ENCODE measurements at regions not wholly inside any gene's neighbourhood (a gene's known extent, or its start where the extent isn't known, plus 50 kb on each side); places are given as distances from the start of the nearest gene placed in this dataset.
"Not testable (repeated sequence)": the region's sequence is repeated elsewhere in the genome, so short reads cannot be mapped to it uniquely, and the experiment has no call there.

DNA sequence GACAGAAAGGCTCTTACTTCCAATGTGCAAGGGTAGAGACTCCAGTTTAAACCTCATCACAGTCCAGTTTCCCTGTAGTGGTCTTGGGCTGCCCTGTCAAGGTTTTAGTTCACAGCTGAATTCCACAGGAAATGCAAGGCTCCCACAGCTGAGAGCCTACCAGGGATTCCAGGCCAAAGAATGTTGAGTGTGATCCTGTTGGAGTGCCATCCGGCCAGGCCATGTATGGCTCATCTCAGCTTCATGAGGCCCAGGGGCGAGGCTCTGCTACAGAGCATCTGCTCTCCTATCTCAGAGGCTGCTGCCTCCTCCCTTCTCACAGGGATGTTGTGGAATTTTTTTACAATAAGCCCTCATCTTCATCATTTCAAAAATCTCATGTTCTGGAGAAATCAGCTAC, 239.8 kb upstream of the CCL2 start:
- H3K4me3 ChIP-seq (ENCODE audit: low read length) = no peak overlapping the region
- TF ChIP-seq, protein P1, sequence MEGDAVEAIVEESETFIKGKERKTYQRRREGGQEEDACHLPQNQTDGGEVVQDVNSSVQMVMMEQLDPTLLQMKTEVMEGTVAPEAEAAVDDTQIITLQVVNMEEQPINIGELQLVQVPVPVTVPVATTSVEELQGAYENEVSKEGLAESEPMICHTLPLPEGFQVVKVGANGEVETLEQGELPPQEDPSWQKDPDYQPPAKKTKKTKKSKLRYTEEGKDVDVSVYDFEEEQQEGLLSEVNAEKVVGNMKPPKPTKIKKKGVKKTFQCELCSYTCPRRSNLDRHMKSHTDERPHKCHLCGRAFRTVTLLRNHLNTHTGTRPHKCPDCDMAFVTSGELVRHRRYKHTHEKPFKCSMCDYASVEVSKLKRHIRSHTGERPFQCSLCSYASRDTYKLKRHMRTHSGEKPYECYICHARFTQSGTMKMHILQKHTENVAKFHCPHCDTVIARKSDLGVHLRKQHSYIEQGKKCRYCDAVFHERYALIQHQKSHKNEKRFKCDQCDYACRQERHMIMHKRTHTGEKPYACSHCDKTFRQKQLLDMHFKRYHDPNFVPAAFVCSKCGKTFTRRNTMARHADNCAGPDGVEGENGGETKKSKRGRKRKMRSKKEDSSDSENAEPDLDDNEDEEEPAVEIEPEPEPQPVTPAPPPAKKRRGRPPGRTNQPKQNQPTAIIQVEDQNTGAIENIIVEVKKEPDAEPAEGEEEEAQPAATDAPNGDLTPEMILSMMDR (IDR thresholded peaks at IDR 0.05; ENCODE audit: low read depth, low read length) = no peak
- no peak for TF ChIP-seq EZH2phosphoT487 (IDR thresholded peaks at IDR 0.05; ENCODE audit: low read depth)
- H2AFZ ChIP-seq (ENCODE audit: low read depth, low read length) = no peak overlapping the region
- no peaks in the 10 kb centered on the region for H3K36me3 ChIP-seq (replicated peaks; ENCODE audit: low read depth, low read length)
- no peak overlapping the region for H3K9ac ChIP-seq (ENCODE audit: low read length)
- H3K27ac ChIP-seq (ENCODE audit: low read length) = no peak overlapping the region
- H4K20me1 ChIP-seq (ENCODE audit: insufficient read depth, low read length) = no peaks in the 10 kb centered on the region
- peaks cover 11% of the 10 kb centered on the region for H3K4me1 ChIP-seq (ENCODE audit: low read length)
- no peaks in the 10 kb centered on the region for H3K27me3 ChIP-seq (ENCODE audit: low read depth, low read length)
- H3K79me2 ChIP-seq (ENCODE audit: low read length) = no peaks in the 10 kb centered on the region
- no peak overlapping the region for H3K4me2 ChIP-seq (ENCODE audit: low read length)
- 0 out of 2 replicates have a peak, but pooled peaks cover 3% of the 10 kb centered on the region for H3K9me3 ChIP-seq (ENCODE audit: insufficient read depth, low read length)

DNA sequence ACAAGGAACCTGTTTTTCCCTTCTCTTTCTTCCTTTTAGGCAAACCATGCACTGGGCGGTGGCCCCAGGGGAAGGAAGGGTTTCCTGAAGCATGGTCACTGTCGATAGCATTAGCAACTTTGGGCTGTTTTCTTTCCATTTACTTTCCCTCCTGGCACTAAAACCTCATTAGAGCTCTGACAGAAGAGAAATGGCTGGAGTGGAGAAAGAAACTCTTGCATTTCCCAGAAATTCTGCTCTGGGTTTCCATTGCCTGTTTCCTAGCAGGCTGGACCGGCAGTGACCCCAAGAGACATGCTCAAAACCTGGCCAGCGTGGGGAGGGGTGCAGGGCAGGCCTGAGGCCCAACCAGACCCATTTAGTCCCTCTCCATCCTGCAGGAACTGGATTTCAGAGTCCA, 230.7 kb upstream of the CCL2 start:
- Histone ChIP-seq H3K27me3 (ENCODE audit: low read depth, low read length) (peaks cover 5% of the 10 kb centered on the region; the same call in 1 of the 2 replicates), H3K4me1 (ENCODE audit: low read length) (peaks cover 44% of the 10 kb centered on the region)

DNA sequence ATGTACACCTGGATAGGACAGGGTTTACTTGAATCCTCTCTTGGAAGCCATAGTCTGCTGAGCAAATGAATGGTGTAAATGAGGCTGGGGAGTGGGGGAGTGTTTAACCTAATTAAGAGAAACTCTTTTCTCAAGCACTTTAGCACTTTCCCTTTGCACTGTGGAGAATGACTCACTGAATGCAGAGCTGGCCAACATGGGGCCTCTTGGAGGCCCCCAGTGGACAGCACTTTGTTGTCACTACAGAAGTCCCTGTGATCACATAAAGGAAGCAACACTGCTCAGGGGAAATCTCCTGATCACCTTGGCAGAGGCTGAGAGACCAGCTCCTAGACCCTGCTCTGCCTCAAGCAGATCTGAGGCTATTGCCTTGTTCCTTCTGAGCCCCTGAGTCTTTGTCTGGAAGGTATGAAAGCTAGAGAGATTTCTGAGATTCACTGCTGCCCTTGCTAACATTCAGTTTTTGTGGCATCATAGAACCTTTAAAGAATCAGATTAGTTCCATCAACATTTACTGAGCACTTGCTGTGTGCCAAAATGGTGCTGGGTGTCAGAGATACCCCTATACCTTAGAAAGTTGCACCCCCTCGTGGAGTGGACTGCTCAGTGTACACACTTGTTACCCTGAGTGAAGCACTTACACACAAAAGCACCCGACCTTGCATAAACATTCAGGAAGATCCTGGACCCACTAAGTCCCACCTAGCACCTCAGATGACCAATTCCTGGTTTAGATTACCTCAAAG, 230.1 kb upstream of the CCL2 start:
- H3K4me1 ChIP-seq (ENCODE audit: low read length) = peaks cover 40% of the 10 kb centered on the region
- H3K27me3 ChIP-seq (ENCODE audit: low read depth, low read length) = peaks cover 5% of the 10 kb centered on the region; the same call in 1 of the 2 replicates
- H3K36me3 ChIP-seq (replicated peaks; ENCODE audit: low read depth, low read length) = no peaks in the 10 kb centered on the region
- no peaks in the 10 kb centered on the region for H3K79me2 ChIP-seq (ENCODE audit: low read length)
- peak overlapping the region; percentile 6; the same call in 1 of the 2 replicates for H3K4me2 ChIP-seq (ENCODE audit: low read length)
- H3K9ac ChIP-seq (ENCODE audit: low read length) = no peak overlapping the region; the same call in 1 of the 2 replicates
- peak overlapping the region; percentile 42; the same call in 1 of the 2 replicates for H2AFZ ChIP-seq (ENCODE audit: low read depth, low read length)
- no peak overlapping the region for H3K4me3 ChIP-seq (ENCODE audit: low read length)
- no peaks in the 10 kb centered on the region for H3K9me3 ChIP-seq (ENCODE audit: insufficient read depth, low read length)
- H3K27ac ChIP-seq (ENCODE audit: low read length) = peak overlapping the region; percentile 13; the same call in 1 of the 2 replicates
- no peak for TF ChIP-seq EZH2phosphoT487 (IDR thresholded peaks at IDR 0.05; ENCODE audit: low read depth)
- TF ChIP-seq, protein P1 (IDR thresholded peaks at IDR 0.05; ENCODE audit: low read depth, low read length) = peak; percentile 73
- no peaks in the 10 kb centered on the region for H4K20me1 ChIP-seq (ENCODE audit: insufficient read depth, low read length)

More for the DNA sequence above, 230.7 kb upstream of the CCL2 start:
- H3K27ac ChIP-seq (ENCODE audit: low read length) = no peak overlapping the region
- H2AFZ ChIP-seq (ENCODE audit: low read depth, low read length) = no peak overlapping the region; the same call in 1 of the 2 replicates
- H3K79me2 ChIP-seq (ENCODE audit: low read length) = no peaks in the 10 kb centered on the region
- H3K9ac ChIP-seq (ENCODE audit: low read length) = no peak overlapping the region
- no peaks in the 10 kb centered on the region for H3K36me3 ChIP-seq (replicated peaks; ENCODE audit: low read depth, low read length)
- no peaks in the 10 kb centered on the region for H3K9me3 ChIP-seq (ENCODE audit: insufficient read depth, low read length)
- no peaks in the 10 kb centered on the region for H4K20me1 ChIP-seq (ENCODE audit: insufficient read depth, low read length)
- no peak overlapping the region for H3K4me3 ChIP-seq (ENCODE audit: low read length)
- H3K4me2 ChIP-seq (ENCODE audit: low read length) = no peak overlapping the region
- no peak for TF ChIP-seq EZH2phosphoT487 (IDR thresholded peaks at IDR 0.05; ENCODE audit: low read depth)
- TF ChIP-seq, protein P1 (IDR thresholded peaks at IDR 0.05; ENCODE audit: low read depth, low read length) = no peak

DNA sequence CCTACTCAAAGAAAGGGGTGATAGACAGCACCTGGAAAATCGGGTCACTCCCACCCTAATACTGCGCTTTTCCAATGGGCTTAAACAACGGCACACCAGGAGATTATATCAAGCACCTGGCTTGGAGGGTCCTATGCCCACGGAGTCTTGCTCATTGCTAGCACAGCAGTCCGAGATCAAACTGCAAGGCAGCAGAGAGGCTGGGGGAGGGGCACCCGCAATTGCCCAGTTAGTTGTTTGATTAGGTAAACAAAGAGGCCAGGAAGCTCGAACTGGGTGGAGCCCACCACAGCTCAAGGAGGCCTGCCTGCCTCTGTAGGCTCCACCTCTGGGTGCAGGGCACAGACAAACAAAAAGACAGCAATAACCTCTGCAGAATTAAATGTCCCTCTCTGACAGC, 224.5 kb upstream of the CCL2 start:
- H4K20me1 ChIP-seq (ENCODE audit: insufficient read depth, low read length); H3K27me3 ChIP-seq (ENCODE audit: low read depth, low read length); H2AFZ ChIP-seq (ENCODE audit: low read depth, low read length); H3K4me3 ChIP-seq (ENCODE audit: low read length); H3K9me3 ChIP-seq (ENCODE audit: insufficient read depth, low read length); H3K9ac ChIP-seq (ENCODE audit: low read length); H3K27ac ChIP-seq (ENCODE audit: low read length); H3K36me3 ChIP-seq (replicated peaks; ENCODE audit: low read depth, low read length); H3K79me2 ChIP-seq (ENCODE audit: low read length); H3K4me1 ChIP-seq (ENCODE audit: low read length); H3K4me2 ChIP-seq (ENCODE audit: low read length): not testable (repeated sequence)

DNA sequence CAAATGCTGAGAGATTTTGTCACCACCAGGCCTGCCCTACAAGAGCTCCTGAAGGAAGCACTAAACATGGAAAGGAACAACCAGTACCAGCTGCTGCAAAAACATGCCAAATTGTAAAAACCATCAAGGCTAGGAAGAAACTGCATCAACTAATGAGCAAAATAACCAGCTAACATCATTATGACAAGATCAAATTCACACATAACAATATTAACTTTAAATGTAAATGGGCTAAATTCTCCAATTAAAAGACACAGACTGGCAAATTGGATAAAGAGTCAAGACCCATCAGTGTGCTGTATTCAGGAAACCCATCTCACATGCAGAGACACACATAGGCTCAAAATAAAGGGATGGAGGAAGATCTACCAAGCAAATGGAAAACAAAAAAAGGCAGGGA, 222.8 kb upstream of the CCL2 start:
- not testable (repeated sequence) for H3K4me3 ChIP-seq (ENCODE audit: low read length); H3K4me2 ChIP-seq (ENCODE audit: low read length); H3K79me2 ChIP-seq (ENCODE audit: low read length); H2AFZ ChIP-seq (ENCODE audit: low read depth, low read length); H3K9me3 ChIP-seq (ENCODE audit: insufficient read depth, low read length); H3K27ac ChIP-seq (ENCODE audit: low read length); H3K27me3 ChIP-seq (ENCODE audit: low read depth, low read length); H3K36me3 ChIP-seq (replicated peaks; ENCODE audit: low read depth, low read length); H3K9ac ChIP-seq (ENCODE audit: low read length); H4K20me1 ChIP-seq (ENCODE audit: insufficient read depth, low read length); H3K4me1 ChIP-seq (ENCODE audit: low read length)

DNA sequence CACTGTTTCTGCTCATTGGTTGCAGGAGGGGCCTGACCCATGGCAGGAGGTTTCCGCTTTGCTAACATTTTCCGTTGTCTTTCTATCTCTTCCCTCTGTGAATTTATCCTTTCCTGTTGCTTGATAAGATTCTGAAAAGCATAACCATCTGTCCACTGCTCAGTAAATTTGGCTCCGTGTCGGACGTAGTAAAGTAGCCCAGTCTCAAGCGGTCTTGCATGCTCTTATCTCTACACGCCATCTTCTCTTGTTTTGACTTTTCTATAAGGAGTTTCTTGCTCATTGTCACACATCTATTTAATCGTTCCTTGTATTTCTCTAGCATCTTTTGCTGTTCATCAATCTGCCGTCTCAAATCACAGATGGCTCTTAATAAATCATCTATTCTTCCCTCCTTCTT, 216.3 kb upstream of the CCL2 start:
- H3K4me2 ChIP-seq (ENCODE audit: low read length); H3K9ac ChIP-seq (ENCODE audit: low read length); H2AFZ ChIP-seq (ENCODE audit: low read depth, low read length); H3K79me2 ChIP-seq (ENCODE audit: low read length); H3K4me3 ChIP-seq (ENCODE audit: low read length); H3K27ac ChIP-seq (ENCODE audit: low read length); H3K36me3 ChIP-seq (replicated peaks; ENCODE audit: low read depth, low read length); H4K20me1 ChIP-seq (ENCODE audit: insufficient read depth, low read length); H3K4me1 ChIP-seq (ENCODE audit: low read length); H3K9me3 ChIP-seq (ENCODE audit: insufficient read depth, low read length): not testable (repeated sequence)
- peaks cover 16% of the 10 kb centered on the region for H3K27me3 ChIP-seq (ENCODE audit: low read depth, low read length)

DNA sequence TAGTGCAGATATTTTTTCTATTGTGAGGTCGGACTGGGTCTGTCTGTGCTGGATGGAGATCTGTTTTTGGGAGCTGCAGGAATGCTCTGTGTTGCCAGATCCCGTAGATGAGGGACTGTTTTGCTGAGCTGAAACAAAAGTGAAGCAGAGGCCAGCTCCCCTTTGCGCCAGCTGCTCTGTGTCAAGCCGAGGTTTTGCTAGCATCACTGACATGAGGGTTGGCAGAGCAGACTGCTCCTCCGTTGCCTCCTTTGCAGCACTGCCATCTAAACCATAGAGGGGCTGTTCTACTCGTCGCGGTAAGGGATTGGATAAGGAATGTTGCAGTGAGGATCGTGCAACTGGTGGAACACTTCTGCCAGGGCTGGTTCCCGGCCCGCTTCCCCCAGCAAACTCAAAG, 215.9 kb upstream of the CCL2 start:
- H3K79me2 ChIP-seq (ENCODE audit: low read length); H3K4me1 ChIP-seq (ENCODE audit: low read length); H4K20me1 ChIP-seq (ENCODE audit: insufficient read depth, low read length); H3K27ac ChIP-seq (ENCODE audit: low read length); H2AFZ ChIP-seq (ENCODE audit: low read depth, low read length); H3K9me3 ChIP-seq (ENCODE audit: insufficient read depth, low read length); H3K4me3 ChIP-seq (ENCODE audit: low read length); H3K4me2 ChIP-seq (ENCODE audit: low read length); H3K9ac ChIP-seq (ENCODE audit: low read length); H3K36me3 ChIP-seq (replicated peaks; ENCODE audit: low read depth, low read length): not testable (repeated sequence)
- H3K27me3 ChIP-seq (ENCODE audit: low read depth, low read length) = peaks cover 16% of the 10 kb centered on the region

Data from OCI-LY3 (cell line).